Transverse colon (tissue), 4 donors: ENCODE measurements at regions not wholly inside any gene's neighbourhood (a gene's known extent, or its start where the extent isn't known, plus 50 kb on each side); places are given as distances from the start of the nearest gene placed in this dataset.

Experiments
- DNase-seq: peaks from one replicate; pipeline ENCODE4 v3.0.0-alpha.2; 2019
- H3K27ac ChIP-seq, 4 donors: fragments of 200-600 bp; sonication (generic); 2 replicates each; pipeline ENCODE4 v1.5.1; 2016 to 2018; ENCODE audit warnings: inconsistent platforms in 4 of 4
- H3K27me3 ChIP-seq: fragments of 200-600 bp; sonication (generic); 2 replicates; pipeline ENCODE4 v1.5.1; 2017; ENCODE audit warnings: inconsistent platforms
- H3K36me3 ChIP-seq, 4 donors: fragments of 200-600 bp; sonication (generic); 2 replicates each; pipeline ENCODE4 v1.5.1; 2017 to 2019; ENCODE audit warnings: inconsistent platforms in 4 of 4
- H3K4me1 ChIP-seq, 4 donors: fragments of 200-600 bp; sonication (generic); 2 replicates each; pipeline ENCODE4 v1.5.1; 2017 to 2020; ENCODE audit warnings: inconsistent platforms in 4 of 4
- H3K4me3 ChIP-seq, 4 donors: fragments of 200-600 bp; sonication (generic); 1 replicate in 1 of 4; 2 replicates in 3 of 4; pipeline versions ENCODE4 v1.5.1 to v1.6.1; 2017 to 2019; ENCODE audit warnings: inconsistent platforms in 4 of 4
- H3K9me3 ChIP-seq, 2 donors: fragments of 200-600 bp; sonication (generic); 2 replicates each; pipeline ENCODE4 v1.5.1; 2017 to 2019; ENCODE audit warnings: inconsistent platforms in 2 of 2
- EP300 ChIP-seq: sonication (generic); formaldehyde crosslinking; IDR thresholded peaks from one replicate; pipeline ENCODE4 v1.6.1; 2017; ENCODE audit warnings: antibody characterized with exemption, low read depth
- POLR2A ChIP-seq: fragments of 450-650 bp; IDR thresholded peaks from one replicate; pipeline ENCODE4 v1.6.1; 2016; ENCODE audit warnings: antibody characterized with exemption, mild to moderate bottlenecking, moderate library complexity
- POLR2AphosphoS5 ChIP-seq, 3 donors: sonication (generic); formaldehyde crosslinking; IDR thresholded peaks; one replicate each; pipeline ENCODE4 v1.6.1; 2016; ENCODE audit warnings: antibody characterized with exemption in 3 of 3
- WGBS, 2 donors: methylation state at CpG; one replicate each; pipeline ENCODE4 v1.1.5; 2018; ENCODE audit warnings: low coverage in 1 of 2; 5-methylcytosine and 5-hydroxymethylcytosine counted together
- in situ Hi-C, 4 donors: fragments of 200-750 bp; cut with MboI; loops; one replicate each; pipeline versions ENCODE4 v1.15.0 to v1.15.1; 2017; ENCODE audit warnings: low sequenced_read_pairs in 3 of 4, low pct_ligation_motif_present in 1 of 4, low pct_unique_long_range_greater_than_20kb in 1 of 4
- intact Hi-C: fragments of 100-400 bp; cut with DNase I; formaldehyde crosslinking; loops from one replicate; pipeline ENCODE4 v1.15.1; 2023; ENCODE audit warnings: low total_unique reads
- TF ChIP-seq, protein P1 (sequence below), 5 experiments: fragments of 200-600 bp in 3 of 5; fragments of 450-650 bp in 2 of 5; sonication (generic) in 3 of 5; IDR thresholded peaks; 1 replicate in 2 of 5; 2 replicates in 3 of 5; pipeline ENCODE4 v1.5.1; 2016 to 2017; ENCODE audit warnings: antibody characterized with exemption in 5 of 5, inconsistent platforms in 3 of 5, mild to moderate bottlenecking in 2 of 5, moderate library complexity in 1 of 5

- no peak for TF ChIP-seq POLR2AphosphoS5 (IDR thresholded peaks at IDR 0.05)
- no peak for TF ChIP-seq POLR2A
- TF ChIP-seq EP300 = no peak
- TF ChIP-seq, protein P1, sequence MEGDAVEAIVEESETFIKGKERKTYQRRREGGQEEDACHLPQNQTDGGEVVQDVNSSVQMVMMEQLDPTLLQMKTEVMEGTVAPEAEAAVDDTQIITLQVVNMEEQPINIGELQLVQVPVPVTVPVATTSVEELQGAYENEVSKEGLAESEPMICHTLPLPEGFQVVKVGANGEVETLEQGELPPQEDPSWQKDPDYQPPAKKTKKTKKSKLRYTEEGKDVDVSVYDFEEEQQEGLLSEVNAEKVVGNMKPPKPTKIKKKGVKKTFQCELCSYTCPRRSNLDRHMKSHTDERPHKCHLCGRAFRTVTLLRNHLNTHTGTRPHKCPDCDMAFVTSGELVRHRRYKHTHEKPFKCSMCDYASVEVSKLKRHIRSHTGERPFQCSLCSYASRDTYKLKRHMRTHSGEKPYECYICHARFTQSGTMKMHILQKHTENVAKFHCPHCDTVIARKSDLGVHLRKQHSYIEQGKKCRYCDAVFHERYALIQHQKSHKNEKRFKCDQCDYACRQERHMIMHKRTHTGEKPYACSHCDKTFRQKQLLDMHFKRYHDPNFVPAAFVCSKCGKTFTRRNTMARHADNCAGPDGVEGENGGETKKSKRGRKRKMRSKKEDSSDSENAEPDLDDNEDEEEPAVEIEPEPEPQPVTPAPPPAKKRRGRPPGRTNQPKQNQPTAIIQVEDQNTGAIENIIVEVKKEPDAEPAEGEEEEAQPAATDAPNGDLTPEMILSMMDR (IDR thresholded peaks at IDR 0.05) = no peak
- H3K9me3 ChIP-seq = no peaks in the 10 kb centered on the region
- H3K4me1 ChIP-seq = peaks cover 0 to 4% (median 0%) of the 10 kb centered on the region in 4 donors
- no peak overlapping the region for H3K4me3 ChIP-seq
- WGBS, 2 donors = 88 to 94% methylated on average over 3 of the region's 3 CpGs
- H3K36me3 ChIP-seq = no peaks in the 10 kb centered on the region
- H3K27me3 ChIP-seq = no peaks in the 10 kb centered on the region
- H3K27ac ChIP-seq = no peak overlapping the region
- intact Hi-C loops (no loop called here), in situ Hi-C loops (no loop called here)
- no peak for DNase-seq
These were observed 69.3 kb downstream of the ILRUN start for GRCh38 chr6:34627296-34627695.

GRCh38 chr6:34618430-34619182, 62.5 kb upstream of the SPDEF start:
- TF ChIP-seq POLR2A = no peak
- no peak for TF ChIP-seq EP300
- TF ChIP-seq, protein P1 (IDR thresholded peaks at IDR 0.05) = no peak
- no peak for TF ChIP-seq POLR2AphosphoS5 (IDR thresholded peaks at IDR 0.05)
- DNase-seq = no peak
- in situ Hi-C loops (loop anchor here (25.0 kb wide), 2 partner anchors 156 to 431 kb away; partner anchors contain the start of gene PACSIN1 (in 3 of the 4)), intact Hi-C loops (loop anchor here (5.0 kb wide), 1 partner anchor 91 kb away; no protein-coding TSS in a partner anchor)
- 91 to 93% methylated on average over 5 of the region's 5 CpGs for WGBS, 2 donors
- no peak overlapping the region for H3K27ac ChIP-seq
- H3K9me3 ChIP-seq = no peaks in the 10 kb centered on the region
- no peaks in the 10 kb centered on the region for H3K27me3 ChIP-seq
- H3K36me3 ChIP-seq = no peaks in the 10 kb centered on the region
- no peak overlapping the region for H3K4me3 ChIP-seq
- no peaks in the 10 kb centered on the region for H3K4me1 ChIP-seq

DNA sequence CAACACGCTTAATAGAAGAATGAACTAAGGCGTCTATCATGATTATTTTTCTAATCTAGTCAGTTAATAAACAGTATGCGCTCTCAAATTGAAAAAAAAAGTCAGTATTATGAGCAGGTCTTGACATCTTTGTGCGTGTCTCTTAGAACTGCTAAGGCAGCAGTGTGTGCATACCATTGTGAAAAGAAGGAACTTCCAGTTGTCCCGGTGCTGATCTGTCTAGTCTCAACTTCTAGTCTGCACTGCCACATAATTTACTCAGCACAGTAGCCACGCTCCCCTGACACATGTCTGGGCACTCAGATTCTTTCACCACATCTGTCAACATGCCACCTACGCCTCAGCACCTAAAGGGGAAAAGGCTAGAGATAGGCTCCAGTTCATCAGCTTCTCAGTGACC, 61.1 kb upstream of the SPDEF start:
- no peak overlapping the region for H3K27ac ChIP-seq
- TF ChIP-seq POLR2AphosphoS5 (IDR thresholded peaks at IDR 0.05) = no peak
- TF ChIP-seq, protein P1 (IDR thresholded peaks at IDR 0.05) = no peak
- no peak for TF ChIP-seq EP300
- no peak for TF ChIP-seq POLR2A
- 79 to 95% methylated on average over 6 to 7 of the region's 7 CpGs for WGBS, 2 donors
- in situ Hi-C loops = loop anchor here (25.0 kb wide), 2 partner anchors 155 to 430 kb away; partner anchors contain the start of gene PACSIN1 (in 3 of the 4)
- no peaks in the 10 kb centered on the region for H3K4me1 ChIP-seq
- no peaks in the 10 kb centered on the region for H3K36me3 ChIP-seq
- H3K27me3 ChIP-seq = no peaks in the 10 kb centered on the region
- H3K9me3 ChIP-seq = no peaks in the 10 kb centered on the region
- intact Hi-C loops = loop anchor here (5.0 kb wide), 1 partner anchor 90 kb away; no protein-coding TSS in a partner anchor
- no peak for DNase-seq
- H3K4me3 ChIP-seq = no peak overlapping the region

GRCh38 chr6:34616227-34616585, 60.1 kb upstream of the SPDEF start:
- Histone ChIP-seq H3K9me3 (no peaks in the 10 kb centered on the region), H3K27ac (no peak overlapping the region), H3K27me3 (no peaks in the 10 kb centered on the region), H3K4me3 (no peak overlapping the region), H3K36me3 (no peaks in the 10 kb centered on the region), H3K4me1 (no peaks in the 10 kb centered on the region)
- intact Hi-C loops (loop anchor here (5.0 kb wide), 1 partner anchor 89 kb away; no protein-coding TSS in a partner anchor), in situ Hi-C loops (loop anchor here (25.0 kb wide), 2 partner anchors 154 to 429 kb away; partner anchors contain the start of gene PACSIN1 (in 3 of the 4))
- no peak for TF ChIP-seq EP300
- TF ChIP-seq POLR2AphosphoS5 (IDR thresholded peaks at IDR 0.05) = no peak
- TF ChIP-seq, protein P1 (IDR thresholded peaks at IDR 0.05) = no peak
- no peak for TF ChIP-seq POLR2A
- WGBS, 2 donors = 100% methylated on average over 1 of the region's 1 CpG
- DNase-seq = no peak
